GM19351 (cell line): ENCODE measurements at regions not wholly inside any gene's neighbourhood (a gene's known extent, or its start where the extent isn't known, plus 50 kb on each side); places are given as distances from the start of the nearest gene placed in this dataset.

Source experiments
- ATAC-seq: cut with Tn5 transposase; IDR thresholded peaks from one replicate; pipeline ENCODE4 v1.9.1; 2021; ENCODE audit warnings: mild to moderate bottlenecking, moderate library complexity; ENCODE audit not compliant: unreplicated experiment

DNA sequence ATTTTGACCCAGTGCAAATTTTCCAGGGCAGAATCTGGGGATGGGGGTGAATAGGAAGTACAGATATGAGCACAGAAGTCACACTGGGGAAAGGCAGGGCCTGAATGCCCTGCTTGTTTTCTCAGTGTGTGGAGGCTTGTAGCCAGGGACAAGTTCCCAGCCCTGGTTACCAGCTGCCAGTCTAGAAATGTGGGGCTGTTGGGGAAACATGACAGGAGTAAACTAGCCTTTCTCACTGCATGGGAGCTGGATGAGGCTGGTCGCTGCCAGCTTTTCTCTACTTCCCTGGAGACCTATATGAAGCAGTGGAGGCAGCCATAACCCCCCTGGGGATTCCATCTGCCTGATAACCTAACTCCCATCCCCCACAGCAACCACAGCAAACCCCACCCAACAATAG lies 2267.7 kb downstream of the PCDH9 start:
- ATAC-seq = no peak

GRCh38 chr13:64959276-64959675 lies 2270.9 kb downstream of the PCDH9 start:
- ATAC-seq = no peak

DNA sequence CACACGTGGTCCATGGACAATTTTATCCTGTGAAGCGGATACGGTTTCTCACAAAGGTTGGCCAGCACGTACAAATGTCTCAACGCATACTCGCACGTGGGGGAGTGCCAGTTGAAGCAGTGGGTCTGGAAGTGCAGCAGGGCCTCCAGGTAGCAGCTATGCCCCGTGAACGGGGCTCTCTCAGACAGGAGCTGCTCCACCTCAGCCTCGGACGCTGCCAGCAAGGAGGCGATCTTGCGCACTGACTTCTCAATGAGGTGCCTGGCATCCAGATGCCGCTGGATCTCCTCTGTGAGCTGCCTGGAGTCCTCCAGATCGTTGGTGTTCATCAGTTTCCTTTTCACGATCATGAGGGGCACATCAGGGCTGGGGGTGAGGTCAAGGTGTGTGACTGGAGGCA lies 2272.0 kb downstream of the PCDH9 start:
- ATAC-seq = no peak

DNA sequence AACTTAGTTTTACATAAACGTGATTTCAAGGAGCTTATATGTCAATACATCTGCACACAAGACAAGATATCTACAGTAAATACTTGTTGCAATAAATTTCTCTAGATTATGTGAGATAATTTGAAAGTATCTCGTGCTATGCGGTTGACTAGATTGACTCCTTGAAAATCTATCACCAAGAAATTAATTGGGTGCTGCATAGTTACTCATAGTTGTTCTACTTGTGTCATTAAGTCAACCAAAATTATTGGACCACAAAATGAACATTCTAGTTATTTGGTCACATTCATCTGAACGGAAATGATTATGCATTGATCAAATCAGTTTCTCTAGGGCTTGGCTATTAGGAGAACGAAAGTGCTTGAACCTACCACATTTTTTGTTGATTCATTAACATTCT lies 2291.5 kb downstream of the PCDH9 start:
- no peak for ATAC-seq

GRCh38 chr13:64937302-64937701 lies 2292.8 kb downstream of the PCDH9 start:
- no peak for ATAC-seq

GRCh38 chr13:64936879-64937278 lies 2293.3 kb downstream of the PCDH9 start:
- ATAC-seq = no peak

- no peak for ATAC-seq
Observed at GRCh38 chr13:64935441-64935840, 2294.7 kb downstream of the PCDH9 start.

GRCh38 chr13:64934569-64935362 lies 2295.4 kb downstream of the PCDH9 start:
- ATAC-seq = no peak

DNA sequence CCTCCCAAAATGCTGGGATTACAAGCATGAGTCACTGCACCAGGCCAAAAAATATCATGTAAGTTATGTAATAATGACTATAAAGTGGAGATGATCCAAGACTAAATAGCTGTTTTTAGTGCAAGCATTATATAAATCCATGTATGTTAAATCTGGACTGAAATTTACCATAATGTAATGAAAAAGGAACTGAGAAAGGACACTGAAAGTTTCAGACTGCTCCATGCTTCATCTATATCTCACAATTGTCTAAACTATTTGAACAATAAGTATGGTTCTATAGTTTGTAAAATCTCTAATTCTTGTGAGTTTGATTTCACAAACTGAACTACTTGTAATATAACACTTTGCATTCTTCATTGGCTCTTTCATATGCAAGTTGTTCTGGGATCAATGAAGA lies 2299.5 kb downstream of the PCDH9 start:
- peak; percentile 36 for ATAC-seq

DNA sequence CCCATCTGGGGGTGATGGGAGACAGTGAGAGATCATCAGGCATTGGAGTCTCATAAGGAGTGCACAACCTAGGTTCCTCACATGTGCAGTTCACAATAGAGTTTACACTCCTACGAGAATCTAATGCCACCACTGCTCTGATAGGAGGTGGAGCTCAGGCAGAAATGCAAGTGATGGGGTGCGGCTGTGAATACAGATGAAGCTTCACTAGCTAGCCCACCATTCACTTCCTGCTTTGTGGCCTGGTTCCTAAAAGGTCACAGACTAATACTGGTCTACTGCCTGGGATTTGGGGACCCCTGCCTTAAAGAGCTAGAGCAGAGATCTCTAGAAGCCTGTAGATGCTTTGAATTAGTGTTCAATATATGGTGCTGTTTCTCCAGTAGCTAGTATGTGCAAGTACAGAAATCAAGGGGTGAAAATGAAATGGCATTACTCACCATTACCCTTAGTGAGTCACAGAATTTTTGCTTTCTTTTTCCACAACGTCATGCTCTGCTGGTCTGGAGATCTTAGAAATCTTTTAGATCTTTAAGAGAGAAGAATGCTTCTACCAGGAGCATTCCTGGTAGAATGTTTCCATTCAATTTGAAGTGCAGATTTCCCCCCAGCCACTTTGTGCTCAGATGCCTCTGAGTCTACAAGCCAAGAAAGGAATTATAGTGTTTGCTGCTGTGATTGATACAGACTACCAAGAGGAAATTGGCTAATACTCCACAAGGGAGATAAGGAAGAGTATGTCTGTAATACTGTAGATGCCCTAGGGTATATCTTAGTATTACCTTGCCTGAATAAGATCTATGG lies 2301.2 kb downstream of the PCDH9 start:
- ATAC-seq = peak; percentile 76

DNA sequence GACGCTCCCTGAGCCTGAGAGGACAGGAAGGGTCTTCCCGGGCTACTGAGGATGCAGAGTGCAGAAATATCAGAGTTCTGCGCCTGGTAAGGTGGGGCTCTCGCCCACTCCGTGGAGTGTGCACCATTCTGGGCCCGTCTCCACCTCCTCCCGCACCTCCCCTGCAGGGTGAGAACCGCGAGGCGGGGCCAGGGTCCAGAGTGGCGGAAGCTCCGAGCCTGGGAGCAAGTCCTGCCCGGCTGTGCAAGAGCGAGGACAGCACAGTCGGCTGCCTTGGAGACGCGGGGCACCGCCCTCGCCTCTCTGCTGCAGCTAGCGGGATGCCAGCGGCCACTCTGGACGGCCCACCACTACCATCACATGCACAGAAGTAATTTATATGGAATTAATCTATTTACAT lies 2304.4 kb downstream of the PCDH9 start:
- ATAC-seq = no peak

DNA sequence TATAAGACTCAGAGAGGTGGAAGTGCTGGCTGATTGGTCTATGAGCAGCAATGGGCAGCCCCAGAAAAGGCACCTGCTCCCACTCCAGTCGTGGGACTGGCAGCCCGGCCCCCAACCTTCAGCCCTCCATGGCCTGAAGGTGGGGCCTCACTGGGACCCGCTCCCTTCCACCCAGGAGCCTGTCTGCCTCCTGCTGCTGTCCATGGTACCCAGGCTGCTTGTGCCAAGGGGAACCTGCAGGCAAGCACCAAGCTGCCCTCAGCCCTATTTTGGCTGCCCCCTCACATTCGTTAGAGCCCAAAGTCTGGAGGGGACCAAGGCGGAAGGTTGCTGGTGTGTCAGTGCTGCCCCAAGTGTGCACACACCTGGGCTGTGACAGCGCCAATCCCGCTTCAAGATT lies 2304.9 kb downstream of the PCDH9 start:
- ATAC-seq = no peak

GRCh38 chr13:64924401-64924800 lies 2305.7 kb downstream of the PCDH9 start:
- ATAC-seq = no peak

GRCh38 chr13:64917566-64917965 lies 2312.6 kb downstream of the PCDH9 start:
- ATAC-seq = no peak

- no peak for ATAC-seq
Observed at GRCh38 chr13:64912141-64912540, 2318.0 kb downstream of the PCDH9 start.

DNA sequence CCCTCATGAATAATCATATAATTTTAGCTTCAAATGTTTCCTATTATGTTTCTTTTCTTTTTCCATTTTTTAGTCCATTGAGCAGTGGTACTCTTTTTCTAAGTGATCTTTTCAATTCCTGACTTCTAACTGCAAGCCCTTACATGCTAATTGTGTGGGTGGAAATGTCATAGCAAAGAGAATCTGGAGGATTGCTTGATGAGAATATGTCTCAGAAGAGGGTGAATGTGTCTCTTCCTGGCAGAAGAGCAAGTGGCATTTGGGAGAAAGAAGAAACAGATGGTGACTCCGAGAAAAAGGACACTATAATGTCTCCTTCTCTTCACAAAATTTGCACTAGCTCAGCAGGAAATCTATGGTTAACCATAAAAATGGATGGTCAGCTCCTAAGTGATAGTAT lies 2320.0 kb downstream of the PCDH9 start:
- ATAC-seq = no peak

DNA sequence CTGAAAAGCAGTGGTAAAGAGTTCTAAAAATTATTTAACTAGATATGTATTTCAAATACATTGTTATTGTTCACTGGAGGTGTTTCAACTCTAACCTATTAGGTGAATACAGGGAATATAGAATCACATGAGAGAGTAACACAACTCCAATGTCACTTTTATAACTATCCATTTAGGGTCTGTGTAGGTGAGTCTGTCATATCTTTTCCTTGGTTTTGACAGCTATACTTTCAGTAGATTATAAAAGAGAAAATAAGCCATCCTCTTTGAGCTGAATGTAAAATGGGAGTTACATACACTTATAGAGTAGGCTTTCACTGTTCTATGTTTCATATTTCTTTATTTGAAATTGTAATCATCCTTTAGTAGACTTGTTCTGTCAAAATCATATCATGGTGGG lies 2321.0 kb downstream of the PCDH9 start:
- no peak for ATAC-seq

DNA sequence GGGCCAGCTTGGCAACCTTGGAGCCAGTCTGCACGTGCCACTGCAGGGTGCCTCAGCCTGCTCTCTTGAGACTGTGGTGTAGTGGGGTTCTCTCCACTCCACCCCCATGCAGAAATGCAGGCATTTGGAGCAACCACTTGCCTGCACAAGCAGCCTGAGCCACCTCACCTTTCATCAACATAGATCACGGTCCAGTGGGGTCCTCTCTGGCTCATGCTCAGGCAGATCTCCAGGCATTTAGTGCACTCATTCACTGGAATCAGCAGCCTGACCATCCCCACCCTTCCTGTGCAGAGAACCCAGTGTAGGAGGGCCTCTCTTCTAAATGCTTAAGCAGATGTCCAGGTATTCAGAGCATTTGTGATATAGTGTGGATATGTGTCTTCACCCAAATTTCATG lies 2330.1 kb downstream of the PCDH9 start:
- no peak for ATAC-seq

GRCh38 chr13:64884976-64885375 lies 2345.2 kb downstream of the PCDH9 start:
- ATAC-seq = no peak

- ATAC-seq = no peak
Observed at GRCh38 chr13:64877176-64877575, 2353.0 kb downstream of the PCDH9 start.

GRCh38 chr13:64871742-64872141 lies 2358.4 kb downstream of the PCDH9 start:
- no peak for ATAC-seq

- no peak for ATAC-seq
Observed at GRCh38 chr13:64869539-64869938, 2360.6 kb downstream of the PCDH9 start.
